T-helper 2 cell (primary cell): ENCODE measurements at regions not wholly inside any gene's neighbourhood (a gene's known extent, or its start where the extent isn't known, plus 50 kb on each side); places are given as distances from the start of the nearest gene placed in this dataset.
"Not testable (repeated sequence)": the region's sequence is repeated elsewhere in the genome, so short reads cannot be mapped to it uniquely, and the experiment has no call there.

Experiments used
- DNase-seq, 5 experiments: peaks; one replicate each; pipeline versions ENCODE4 v3.0.0 to v3.0.0-alpha.2; 2012 to 2022

- DNase-seq = not testable (repeated sequence)
Measured at GRCh38 chr11:42873800-42874405, 437.9 kb upstream of the API5 start.

DNA sequence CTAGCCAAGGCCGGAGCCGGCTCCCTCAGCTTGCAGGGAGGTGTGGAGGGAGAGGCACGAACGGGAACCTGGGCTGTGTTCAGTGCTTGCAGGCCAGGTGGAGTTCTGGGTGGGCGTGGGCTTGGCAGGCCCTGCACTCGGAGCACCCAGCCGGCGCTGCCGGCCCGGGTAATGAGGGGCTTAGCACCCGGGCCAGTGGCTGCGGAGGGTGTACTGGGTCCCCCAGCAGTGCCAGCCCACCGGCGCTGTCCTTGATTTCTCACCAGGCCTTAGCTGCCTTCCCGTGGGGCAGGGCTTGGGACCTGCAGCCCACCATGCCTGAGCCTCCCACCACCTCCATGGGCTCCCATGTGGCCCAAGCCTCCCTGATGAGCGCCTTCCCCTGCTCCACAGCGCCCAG lies 430.5 kb upstream of the API5 start:
- DNase-seq = not testable (repeated sequence)

DNA sequence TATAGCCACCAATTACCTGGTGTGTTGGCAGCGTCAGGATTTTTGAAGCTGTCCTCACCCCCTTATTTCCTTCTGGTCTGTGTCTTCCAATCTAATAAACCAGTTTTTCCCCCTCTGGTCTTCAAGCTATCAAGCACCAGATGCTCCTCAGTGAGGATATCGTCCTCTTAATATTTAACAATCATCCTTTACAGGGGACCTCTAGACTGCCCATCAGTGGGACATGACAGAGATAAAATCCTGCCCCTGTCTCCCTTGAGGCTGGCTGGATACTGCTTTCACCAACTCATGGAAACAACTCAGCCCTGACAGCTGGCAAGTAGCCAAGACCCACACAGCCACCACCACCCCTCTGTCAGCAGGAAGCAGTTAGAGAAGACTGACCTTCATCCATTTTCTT lies 421.0 kb upstream of the API5 start:
- DNase-seq = no peak

DNA sequence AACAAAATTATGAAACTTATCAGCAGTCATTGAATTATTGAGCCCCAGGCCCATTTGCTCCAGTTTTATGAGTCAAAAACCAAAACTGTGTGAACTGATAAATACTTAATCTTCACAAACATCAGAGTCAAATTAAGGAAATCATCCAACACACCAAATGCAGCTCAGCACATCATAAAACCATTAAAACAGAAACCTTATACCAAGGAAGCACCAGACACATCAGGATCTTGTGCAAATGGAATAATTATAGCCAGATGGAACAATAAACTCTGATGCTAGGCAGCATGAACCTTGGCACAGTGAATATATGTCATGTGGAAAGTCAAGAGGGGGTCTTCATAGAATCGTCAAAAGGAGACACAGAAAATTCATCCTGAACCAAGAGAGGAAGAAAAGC lies 410.7 kb upstream of the API5 start:
- no peak for DNase-seq

GRCh38 chr11:42906226-42906625 lies 405.6 kb upstream of the API5 start:
- no peak for DNase-seq

- DNase-seq = no peak
Measured at GRCh38 chr11:42913731-42914130, 398.1 kb upstream of the API5 start.

DNA sequence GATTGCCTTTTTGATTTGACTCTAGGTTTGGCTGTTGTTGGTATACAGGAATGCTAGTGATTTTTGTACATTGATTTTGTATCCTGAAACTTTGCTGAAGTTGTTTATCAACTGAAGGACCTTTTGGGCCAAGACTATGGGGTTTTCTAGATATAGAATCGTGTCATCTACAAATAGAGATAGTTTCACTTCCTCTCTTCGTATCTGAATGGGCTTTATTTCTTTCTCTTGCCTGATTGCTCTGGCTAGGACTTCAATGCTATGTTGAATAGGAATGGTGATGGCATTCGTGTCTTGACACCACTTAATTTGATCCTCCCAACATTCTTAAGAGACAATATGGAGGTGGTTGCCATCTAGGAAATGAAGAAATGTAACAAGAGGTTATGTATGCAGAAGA lies 388.1 kb upstream of the API5 start:
- DNase-seq = no peak

DNA sequence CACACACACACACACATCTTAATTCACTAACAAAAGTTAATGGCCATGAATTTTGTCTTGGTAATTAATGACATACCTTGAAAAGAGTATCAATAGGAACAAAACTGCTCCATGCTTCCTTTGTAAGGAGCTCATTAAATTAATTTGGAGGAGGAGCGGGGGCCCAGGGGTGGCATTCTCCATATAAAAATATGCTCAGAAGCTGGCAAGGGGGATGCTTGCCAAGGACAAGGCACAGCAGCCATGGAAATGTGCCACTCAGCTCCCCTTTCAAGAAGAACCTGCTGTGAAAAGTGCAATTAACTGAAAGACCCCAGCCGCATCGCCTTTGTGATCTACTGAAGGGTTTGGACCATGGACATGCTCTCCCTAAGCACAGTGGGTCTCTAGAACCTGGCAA lies 385.9 kb upstream of the API5 start:
- DNase-seq = no peak

DNA sequence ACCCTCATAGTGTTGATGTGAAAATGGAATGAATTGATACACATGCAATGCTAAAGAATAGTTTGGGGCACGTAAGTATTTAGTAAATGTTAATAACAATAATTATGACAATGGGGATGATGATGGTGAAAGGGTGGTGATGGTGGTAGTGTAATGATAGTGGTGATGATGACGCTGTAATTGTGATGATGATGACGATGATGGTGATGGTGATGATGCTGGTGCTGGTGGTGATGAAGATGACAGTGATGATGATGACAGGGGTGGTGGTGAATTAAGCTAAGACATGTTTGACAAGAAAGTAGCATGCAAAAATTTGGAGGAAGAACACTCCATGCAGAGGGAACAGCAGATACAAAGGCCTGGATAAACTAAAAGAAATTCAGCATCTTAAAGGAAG lies 364.4 kb upstream of the API5 start:
- DNase-seq = no peak

GRCh38 chr11:42949738-42950376 lies 361.9 kb upstream of the API5 start:
- not testable (repeated sequence) for DNase-seq

GRCh38 chr11:42951266-42951665 lies 360.5 kb upstream of the API5 start:
- DNase-seq = no peak

DNA sequence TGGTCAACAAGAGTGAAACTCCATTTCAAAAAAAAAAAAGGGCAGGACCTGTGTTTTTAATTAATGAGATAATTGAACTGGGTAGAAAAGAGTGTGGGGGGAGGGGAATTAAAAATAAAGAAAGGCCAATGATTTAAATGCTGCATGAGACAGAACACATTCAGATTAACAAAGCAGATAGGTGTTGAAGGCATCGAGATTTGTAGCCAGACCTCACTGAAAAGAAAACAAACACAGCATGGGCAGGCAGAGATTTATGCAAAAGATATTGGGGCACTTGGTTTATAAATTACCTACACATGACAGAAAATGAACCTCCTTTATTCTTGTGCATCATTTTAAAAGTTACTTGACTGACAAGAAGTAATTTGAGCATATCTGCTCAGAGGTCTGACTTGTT lies 354.0 kb upstream of the API5 start:
- DNase-seq = no peak

DNA sequence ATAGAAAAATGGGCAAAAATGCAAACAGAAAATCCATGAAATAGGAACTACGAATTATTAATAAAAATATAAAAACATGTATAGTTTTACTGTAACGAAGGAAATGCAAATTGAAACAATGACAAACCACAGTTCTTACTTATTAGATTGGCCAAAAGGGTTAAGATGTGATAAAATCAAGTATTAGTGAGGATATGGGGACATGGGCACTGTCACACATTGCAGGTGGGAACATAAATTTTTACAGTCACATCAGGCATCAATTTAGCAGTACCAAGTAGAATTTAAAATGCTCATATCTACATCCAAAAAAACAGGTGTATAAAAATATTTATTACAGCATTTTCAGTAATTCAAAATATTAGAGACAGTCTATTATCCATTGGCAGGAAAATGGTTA lies 353.2 kb upstream of the API5 start:
- DNase-seq = no peak

DNA sequence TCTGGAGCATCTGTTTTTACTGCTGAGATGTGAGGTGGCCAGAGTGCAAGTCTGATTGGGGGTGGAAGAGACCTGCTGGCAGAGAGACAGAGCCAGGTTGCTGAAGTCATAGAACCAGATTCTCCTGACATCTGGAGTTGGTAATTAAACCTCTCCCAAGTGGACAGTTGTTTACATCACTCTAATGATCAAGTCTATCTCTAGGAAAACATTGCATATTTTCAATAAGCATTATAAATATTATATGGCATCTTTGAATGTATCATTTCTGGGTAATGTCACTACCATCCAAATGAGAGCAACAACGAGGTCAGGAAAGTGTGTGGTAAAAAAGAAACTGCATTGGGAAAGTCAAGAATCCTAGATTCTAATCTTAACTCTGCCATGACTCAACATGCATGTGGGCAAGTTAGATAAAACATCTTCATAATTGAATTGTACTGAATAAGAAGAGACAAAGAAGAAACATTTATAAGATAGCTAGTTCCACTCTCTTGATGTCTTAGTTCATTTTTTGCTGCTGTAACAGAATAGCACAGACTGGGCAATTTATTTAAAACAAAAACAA lies 351.2 kb upstream of the API5 start:
- no peak for DNase-seq

DNA sequence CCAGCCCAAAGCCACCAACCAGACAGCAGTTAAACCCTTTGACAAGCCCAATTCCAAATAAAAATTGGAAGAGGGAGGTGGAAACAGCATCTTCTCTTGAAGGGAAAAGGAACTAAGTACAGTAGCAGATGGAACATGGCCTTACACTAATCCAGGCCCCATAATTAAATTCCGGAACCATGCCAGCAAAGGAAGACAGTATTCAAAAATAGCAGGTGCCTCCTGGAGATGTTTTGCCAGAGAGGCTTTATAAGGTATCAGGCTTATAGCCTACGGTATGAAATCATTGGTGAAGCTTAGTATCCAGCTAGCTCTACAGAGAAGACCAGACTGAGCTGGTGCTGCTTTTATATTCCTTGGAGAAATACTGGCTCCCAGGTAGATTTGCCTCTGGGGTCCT lies 344.1 kb upstream of the API5 start:
- DNase-seq = no peak

GRCh38 chr11:42972741-42973140 lies 339.1 kb upstream of the API5 start:
- DNase-seq = no peak

GRCh38 chr11:42974510-42975179 lies 337.2 kb upstream of the API5 start:
- no peak for DNase-seq

DNA sequence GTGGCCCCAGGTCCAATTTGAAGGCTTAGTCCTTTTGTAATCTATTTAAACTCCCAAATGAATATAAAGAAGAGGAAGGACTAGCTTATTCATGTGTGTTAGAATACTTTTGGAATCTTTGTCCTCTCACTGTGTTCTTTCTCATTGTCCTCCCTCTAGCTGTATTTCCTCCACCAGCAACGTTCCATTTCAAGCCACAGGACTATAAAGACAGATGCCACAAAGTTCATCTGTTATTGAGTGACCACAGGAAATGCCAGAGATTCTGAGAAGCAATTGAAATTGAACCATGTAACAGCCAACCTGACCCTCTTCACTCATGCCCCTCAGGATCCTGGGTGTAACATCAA lies 336.6 kb upstream of the API5 start:
- DNase-seq = no peak

DNA sequence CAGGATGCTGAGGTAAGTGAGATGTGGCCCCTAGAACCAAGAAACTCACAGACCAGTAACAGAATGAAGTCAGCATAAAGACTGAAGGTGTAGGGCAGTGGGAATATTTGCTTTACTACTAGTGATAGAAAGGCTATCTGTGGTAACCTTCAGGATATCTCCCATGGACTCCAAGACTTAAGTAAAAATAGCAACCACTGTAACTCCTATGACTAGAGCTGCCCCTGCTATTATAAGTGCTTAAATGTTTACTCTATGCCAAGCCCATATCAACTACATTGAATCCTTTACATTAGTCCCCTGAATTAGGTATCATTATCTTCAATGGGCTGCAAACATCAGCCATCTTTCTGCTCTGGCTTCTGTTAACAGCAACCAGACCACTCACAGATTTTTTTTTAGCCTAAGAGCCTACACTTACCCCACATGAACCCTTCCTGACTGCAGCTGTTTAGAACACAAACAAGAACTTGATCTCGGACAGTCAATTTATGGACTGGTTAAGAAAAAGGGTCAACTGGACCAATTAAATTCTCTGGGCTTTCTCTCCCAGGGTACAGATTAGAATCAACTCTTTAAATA lies 335.1 kb upstream of the API5 start:
- DNase-seq = no peak

DNA sequence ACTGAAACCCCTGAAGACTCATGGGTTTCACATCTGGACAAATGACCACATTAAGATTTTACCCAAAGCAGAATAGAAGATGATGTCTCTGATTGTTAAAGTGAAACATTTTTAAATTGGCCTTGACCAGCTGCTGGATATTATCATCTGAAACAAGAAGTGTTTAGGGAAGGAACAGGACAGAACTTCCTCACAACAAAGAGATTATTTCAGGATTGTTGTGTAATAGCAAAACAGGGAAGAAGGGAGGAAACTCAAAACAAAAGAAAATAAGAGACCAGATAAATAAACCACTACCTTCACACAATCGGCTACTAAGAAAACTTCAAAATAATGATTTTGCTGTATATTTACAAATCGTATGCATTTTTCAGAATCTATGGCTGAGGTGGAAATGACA lies 319.2 kb upstream of the API5 start:
- DNase-seq = no peak

DNA sequence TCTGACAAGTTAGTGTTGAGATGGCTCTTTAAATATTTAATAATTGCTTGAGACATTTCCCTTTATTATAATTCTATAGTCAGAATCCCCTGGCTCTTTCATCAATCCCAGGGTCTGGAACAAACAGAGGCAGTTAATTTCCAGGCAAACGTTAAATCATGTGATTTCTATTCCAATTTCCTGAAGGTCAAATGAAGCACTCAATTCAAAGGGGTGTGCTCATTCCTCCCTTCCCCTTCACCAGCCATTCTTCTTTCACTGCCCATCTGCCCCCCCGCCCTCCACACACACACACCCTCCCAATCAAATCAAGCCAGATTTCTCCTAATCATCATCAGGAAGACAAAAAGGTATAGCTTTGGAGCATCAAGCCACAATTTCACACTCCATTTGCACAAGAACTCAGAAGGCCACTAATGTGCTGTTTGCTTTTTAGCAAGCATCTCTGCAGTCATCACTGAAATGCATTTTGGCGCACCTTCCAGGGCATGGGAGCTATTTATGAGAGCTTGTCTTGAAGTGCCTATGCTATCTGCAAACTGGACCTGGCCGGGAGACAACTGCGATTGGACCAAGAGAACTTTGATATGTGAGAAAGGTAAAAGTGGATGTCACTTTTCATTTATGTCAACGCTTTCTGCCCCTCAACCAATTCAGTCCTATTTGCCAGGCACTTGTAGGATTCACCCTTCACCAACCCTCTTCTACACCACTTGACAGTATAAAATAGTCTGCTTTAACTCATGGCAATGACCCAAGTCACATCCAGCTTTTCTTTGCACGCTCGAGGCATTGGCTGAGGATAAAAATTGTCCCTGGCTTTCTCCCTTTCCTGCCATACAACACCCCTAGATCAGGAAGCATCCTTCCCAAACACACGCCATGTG lies 315.1 kb upstream of the API5 start:
- no peak for DNase-seq

GRCh38 chr11:43004879-43005278 lies 306.9 kb upstream of the API5 start:
- not testable (repeated sequence) for DNase-seq

- no peak for DNase-seq
Measured at GRCh38 chr11:43010042-43010441, 301.8 kb upstream of the API5 start.
